ENCODE measurements at regions not wholly inside any gene's neighbourhood (a gene's known extent, or its start where the extent isn't known, plus 50 kb on each side); places are given as distances from the start of the nearest gene placed in this dataset.

DNA sequence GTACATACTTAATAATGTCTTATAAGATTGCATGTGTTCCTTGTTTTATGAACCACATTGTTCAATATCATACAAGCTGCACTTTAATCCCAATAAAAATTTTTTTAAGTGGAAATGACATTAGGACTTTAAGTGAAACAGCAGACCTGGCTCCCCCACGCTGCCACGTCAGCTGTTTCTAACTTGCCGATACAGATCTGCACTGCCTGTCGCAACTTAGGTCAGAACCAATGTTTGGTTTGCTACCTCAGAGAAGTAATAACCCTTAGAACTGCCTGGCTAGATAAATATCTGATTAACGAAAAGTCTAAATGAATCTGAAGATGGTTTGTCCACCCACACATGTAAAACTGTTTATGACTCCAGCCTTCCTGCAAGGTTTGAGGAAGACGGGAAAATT lies 327.5 kb upstream of the DACH1 start:
- DNase-seq (ENCODE audit: low read depth in 1 of 2, low spot score in 1 of 2), result no peak
- H3K27me3 ChIP-seq (ENCODE audit: insufficient read depth, poor library complexity, severe bottlenecking), result peaks cover 3% of the 10 kb centered on the region
- no peak for TF ChIP-seq GABPA (IDR thresholded peaks at IDR 0.05; ENCODE audit: low read depth)
- no peak for TF ChIP-seq SPI1 (IDR thresholded peaks at IDR 0.05; ENCODE audit: borderline replicate concordance, low read depth)
- no peak for TF ChIP-seq POLR2AphosphoS5 (IDR thresholded peaks at IDR 0.05; ENCODE audit: low read depth)
- TF ChIP-seq, protein P1, sequence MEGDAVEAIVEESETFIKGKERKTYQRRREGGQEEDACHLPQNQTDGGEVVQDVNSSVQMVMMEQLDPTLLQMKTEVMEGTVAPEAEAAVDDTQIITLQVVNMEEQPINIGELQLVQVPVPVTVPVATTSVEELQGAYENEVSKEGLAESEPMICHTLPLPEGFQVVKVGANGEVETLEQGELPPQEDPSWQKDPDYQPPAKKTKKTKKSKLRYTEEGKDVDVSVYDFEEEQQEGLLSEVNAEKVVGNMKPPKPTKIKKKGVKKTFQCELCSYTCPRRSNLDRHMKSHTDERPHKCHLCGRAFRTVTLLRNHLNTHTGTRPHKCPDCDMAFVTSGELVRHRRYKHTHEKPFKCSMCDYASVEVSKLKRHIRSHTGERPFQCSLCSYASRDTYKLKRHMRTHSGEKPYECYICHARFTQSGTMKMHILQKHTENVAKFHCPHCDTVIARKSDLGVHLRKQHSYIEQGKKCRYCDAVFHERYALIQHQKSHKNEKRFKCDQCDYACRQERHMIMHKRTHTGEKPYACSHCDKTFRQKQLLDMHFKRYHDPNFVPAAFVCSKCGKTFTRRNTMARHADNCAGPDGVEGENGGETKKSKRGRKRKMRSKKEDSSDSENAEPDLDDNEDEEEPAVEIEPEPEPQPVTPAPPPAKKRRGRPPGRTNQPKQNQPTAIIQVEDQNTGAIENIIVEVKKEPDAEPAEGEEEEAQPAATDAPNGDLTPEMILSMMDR (IDR thresholded peaks at IDR 0.05; ENCODE audit: insufficient read depth, low read length), result no peak
- TF ChIP-seq REST (IDR thresholded peaks at IDR 0.05; ENCODE audit: insufficient replicate concordance, low read depth), result no peak
- no peak overlapping the region for H3K27ac ChIP-seq (replicated peaks)
- H3K4me3 ChIP-seq (replicated peaks; ENCODE audit: insufficient read depth, low read length), result no peak overlapping the region

DNA sequence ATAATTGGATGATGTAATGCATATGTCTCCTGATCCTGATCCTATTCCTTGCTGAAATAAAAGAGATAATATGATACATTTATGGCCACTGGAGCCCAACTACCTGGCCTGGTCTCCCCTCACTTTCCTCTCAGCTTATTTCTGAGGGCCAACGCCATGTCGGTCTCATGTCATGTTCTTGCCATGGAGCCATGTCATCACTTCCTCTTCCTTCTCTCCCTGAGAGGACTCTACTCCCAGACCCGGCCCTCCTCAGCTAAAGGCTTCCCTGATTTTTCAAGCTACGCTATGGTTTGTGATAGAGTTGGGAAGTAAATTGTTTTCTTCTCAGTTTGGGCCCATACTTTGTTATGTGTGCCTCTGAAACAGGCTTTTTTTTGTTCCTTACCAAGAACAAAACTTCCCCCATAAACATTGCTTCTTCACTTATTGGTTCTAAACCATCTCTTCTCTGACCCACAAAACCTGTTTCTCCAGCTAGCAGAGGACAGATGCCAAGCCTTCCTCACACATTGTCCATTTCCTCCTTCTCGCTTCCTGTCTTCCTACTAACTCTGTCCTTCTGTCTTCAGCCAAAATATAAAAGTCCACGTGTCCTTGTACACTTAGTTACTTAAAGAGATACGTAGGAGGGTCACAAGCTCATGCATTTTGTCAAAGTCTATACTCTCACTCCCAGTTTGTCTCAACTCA lies 319.9 kb upstream of the DACH1 start:
- TF ChIP-seq REST (IDR thresholded peaks at IDR 0.05; ENCODE audit: insufficient replicate concordance, low read depth), result no peak
- H3K4me3 ChIP-seq (replicated peaks; ENCODE audit: insufficient read depth, low read length), result no peak overlapping the region
- no peaks in the 10 kb centered on the region for H3K27me3 ChIP-seq (ENCODE audit: insufficient read depth, poor library complexity, severe bottlenecking)
- no peak overlapping the region for H3K27ac ChIP-seq (replicated peaks)
- no peak for DNase-seq (ENCODE audit: low read depth in 1 of 2, low spot score in 1 of 2)

DNA sequence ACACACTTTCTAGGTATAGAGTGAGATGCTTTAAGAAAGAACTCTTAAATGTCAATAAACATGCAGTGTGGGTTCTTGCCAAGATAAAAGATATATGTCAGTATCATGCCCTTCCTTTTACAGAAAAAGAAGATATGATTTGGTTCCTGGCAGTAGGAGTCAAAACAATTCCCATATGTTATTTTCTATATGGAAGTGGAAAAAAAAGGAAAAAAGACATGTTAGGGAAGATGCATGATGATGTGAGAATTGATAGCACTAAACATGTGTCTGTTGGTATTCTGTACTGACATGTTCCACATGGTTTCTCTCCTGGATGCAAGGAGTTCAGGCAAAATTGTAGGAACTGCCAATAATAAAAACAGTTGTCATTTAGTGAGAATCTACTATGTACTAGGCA lies 318.8 kb upstream of the DACH1 start:
- no peak overlapping the region for H3K4me3 ChIP-seq (replicated peaks; ENCODE audit: insufficient read depth, low read length)
- no peak overlapping the region for H3K27ac ChIP-seq (replicated peaks)
- H3K27me3 ChIP-seq (ENCODE audit: insufficient read depth, poor library complexity, severe bottlenecking), result no peaks in the 10 kb centered on the region
- no peak for DNase-seq (ENCODE audit: low read depth in 1 of 2, low spot score in 1 of 2)
- TF ChIP-seq POLR2AphosphoS5 (IDR thresholded peaks at IDR 0.05; ENCODE audit: low read depth), result no peak
- no peak for TF ChIP-seq REST (IDR thresholded peaks at IDR 0.05; ENCODE audit: insufficient replicate concordance, low read depth)
- no peak for TF ChIP-seq SPI1 (IDR thresholded peaks at IDR 0.05; ENCODE audit: borderline replicate concordance, low read depth)
- TF ChIP-seq, protein P1 (IDR thresholded peaks at IDR 0.05; ENCODE audit: insufficient read depth, low read length), result no peak
- TF ChIP-seq GABPA (IDR thresholded peaks at IDR 0.05; ENCODE audit: low read depth), result no peak
